CD4-positive, alpha-beta T cell treated with Interleukin-4 for 1 hour (primary cell): ENCODE measurements at regions not wholly inside any gene's neighbourhood (a gene's known extent, or its start where the extent isn't known, plus 50 kb on each side); places are given as distances from the start of the nearest gene placed in this dataset.
"Not testable (repeated sequence)": the region's sequence is repeated elsewhere in the genome, so short reads cannot be mapped to it uniquely, and the experiment has no call there.

Source experiments
- DNase-seq, 2 donors: peaks; one replicate each; pipeline ENCODE4 v3.0.0-alpha.2; 2020 to 2022

GRCh38 chr6:73978330-73978729, 282.3 kb downstream of the CD109 start:
- DNase-seq: no peak

- not testable (repeated sequence) for DNase-seq
These were observed 276.5 kb downstream of the CD109 start for GRCh38 chr6:73972518-73972917.

GRCh38 chr6:73969971-73970970, 274.3 kb downstream of the CD109 start:
- no peak for DNase-seq

GRCh38 chr6:73968221-73968757, 272.3 kb downstream of the CD109 start:
- no peak for DNase-seq

- no peak for DNase-seq
These were observed 269.6 kb downstream of the CD109 start for GRCh38 chr6:73965539-73966029.

- DNase-seq: no peak
These were observed 268.3 kb downstream of the CD109 start for GRCh38 chr6:73964241-73964854.

- no peak for DNase-seq
These were observed 266.9 kb downstream of the CD109 start for GRCh38 chr6:73962884-73963283.

- no peak for DNase-seq
These were observed 260.3 kb downstream of the CD109 start for GRCh38 chr6:73956305-73956704.

GRCh38 chr6:73955800-73956199, 259.8 kb downstream of the CD109 start:
- no peak for DNase-seq

- DNase-seq: no peak
These were observed 258.9 kb downstream of the CD109 start for GRCh38 chr6:73954881-73955280.

- DNase-seq: no peak
These were observed 255.2 kb downstream of the CD109 start for GRCh38 chr6:73951183-73951582.

GRCh38 chr6:73943930-73944652, 248.1 kb downstream of the CD109 start:
- no peak for DNase-seq

GRCh38 chr6:73943411-73943810, 247.4 kb downstream of the CD109 start:
- no peak for DNase-seq

GRCh38 chr6:73942592-73943186, 246.7 kb downstream of the CD109 start:
- no peak for DNase-seq

- no peak for DNase-seq
These were observed 245.9 kb downstream of the CD109 start for GRCh38 chr6:73941892-73942291.

- DNase-seq: no peak
These were observed 241.8 kb downstream of the CD109 start for GRCh38 chr6:73937805-73938204.

- DNase-seq: no peak
These were observed 236.9 kb downstream of the CD109 start for GRCh38 chr6:73932866-73933265.

GRCh38 chr6:73929405-73929804, 233.4 kb downstream of the CD109 start:
- DNase-seq: no peak

- no peak for DNase-seq
These were observed 231.4 kb downstream of the CD109 start for GRCh38 chr6:73927421-73927820.

- DNase-seq: not testable (repeated sequence)
These were observed 229.7 kb downstream of the CD109 start for GRCh38 chr6:73925703-73926102.

GRCh38 chr6:73923905-73924485, 228.0 kb downstream of the CD109 start:
- DNase-seq: no peak

- no peak for DNase-seq
These were observed 207.2 kb downstream of the CD109 start for GRCh38 chr6:73903155-73903554.
